NOMO-1 treated with DMSO at 0.1 percent for 48 hours (cell line): ENCODE measurements at regions not wholly inside any gene's neighbourhood (a gene's known extent, or its start where the extent isn't known, plus 50 kb on each side); places are given as distances from the start of the nearest gene placed in this dataset.
A peak's percentile ranks its signal among the peaks of the same experiment; 100 is the strongest.

Experiments used
- DNase-seq: peaks from one replicate; lab custom pipeline; 2025; ENCODE audit not compliant: unreplicated experiment; lab: John Stamatoyannopoulos, UW

GRCh38 chr12:27179400-27180214 lies 64.5 kb upstream of the STK38L start:
- DNase-seq = peak; percentile 93

- DNase-seq = peak; percentile 32
Observed at GRCh38 chr12:27180906-27181505, 63.1 kb upstream of the STK38L start.

GRCh38 chr12:27183342-27183741 lies 60.7 kb upstream of the STK38L start:
- no peak for DNase-seq

- DNase-seq = no peak
Observed at GRCh38 chr12:27185234-27186021, 58.7 kb upstream of the STK38L start.

GRCh38 chr12:27186022-27186839 lies 57.9 kb upstream of the STK38L start:
- no peak for DNase-seq

GRCh38 chr12:27187697-27188096 lies 56.4 kb upstream of the STK38L start:
- DNase-seq = no peak

GRCh38 chr12:27190761-27191160 lies 53.3 kb upstream of the STK38L start:
- no peak for DNase-seq

GRCh38 chr12:27191531-27191930 lies 52.6 kb upstream of the STK38L start:
- no peak for DNase-seq

GRCh38 chr12:27192118-27192802 lies 51.8 kb upstream of the STK38L start:
- no peak for DNase-seq

GRCh38 chr12:27193106-27193505 lies 51.0 kb upstream of the STK38L start:
- DNase-seq = no peak

GRCh38 chr12:27193854-27194544 lies 50.1 kb upstream of the STK38L start:
- no peak for DNase-seq
